GM20000 (cell line): ENCODE measurements at regions not wholly inside any gene's neighbourhood (a gene's known extent, or its start where the extent isn't known, plus 50 kb on each side); places are given as distances from the start of the nearest gene placed in this dataset.

Source experiments
- DNase-seq: peaks from one replicate; pipeline ENCODE4 v3.0.0; 2012; ENCODE audit warnings: low spot score
- CTCF ChIP-seq: IDR thresholded peaks from 2 replicates; pipeline ENCODE4 v1.5.1; 2012; ENCODE audit warnings: mild to moderate bottlenecking, control low read depth; ENCODE audit errors: extremely low read depth, missing control alignments

DNA sequence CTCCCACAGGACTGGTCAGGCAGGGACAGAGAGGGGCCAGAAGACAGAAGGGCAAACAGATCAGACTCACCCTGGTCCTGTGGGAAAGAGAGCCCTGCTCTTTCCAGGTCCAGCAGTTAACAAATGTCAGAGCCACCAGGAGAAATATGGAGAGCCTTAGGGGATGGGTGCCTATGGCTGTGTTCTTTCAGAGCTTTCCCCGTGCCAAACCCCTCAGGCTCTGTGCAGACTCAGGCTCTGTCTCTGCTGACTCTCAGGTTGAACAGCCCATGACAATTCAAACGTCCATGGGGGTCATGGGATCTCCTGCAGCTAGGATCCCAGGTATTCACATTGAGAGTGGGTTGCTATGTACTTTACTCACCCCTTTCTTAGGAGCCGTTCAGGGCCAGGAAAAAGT is 120.8 kb upstream of the ERBB4 start:
- no peak for TF ChIP-seq CTCF
- no peak for DNase-seq

DNA sequence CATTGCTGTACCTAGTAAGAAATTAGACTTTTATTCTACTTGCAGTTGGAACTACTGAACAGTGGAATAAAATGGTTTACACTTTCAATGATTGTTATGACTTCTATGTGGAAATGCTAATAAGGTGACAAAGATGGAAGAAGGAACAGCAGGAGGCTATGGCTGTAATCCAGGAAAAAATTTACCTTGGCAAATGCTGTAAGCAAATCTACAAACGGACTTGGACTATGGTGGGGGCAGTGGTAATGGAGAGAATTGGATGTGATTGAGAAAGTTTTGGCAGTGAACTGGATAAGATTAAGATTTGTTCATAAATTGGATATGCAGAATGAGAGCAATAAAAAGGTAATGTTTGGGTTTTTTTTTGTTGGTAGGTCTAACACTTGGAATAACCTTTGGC is 111.0 kb upstream of the ERBB4 start:
- TF ChIP-seq CTCF = no peak

GRCh38 chr2:212646698-212647366 is 108.2 kb upstream of the ERBB4 start:
- DNase-seq = no peak
- no peak for TF ChIP-seq CTCF

More for the DNA sequence above, 111.0 kb upstream of the ERBB4 start:
- DNase-seq = no peak

DNA sequence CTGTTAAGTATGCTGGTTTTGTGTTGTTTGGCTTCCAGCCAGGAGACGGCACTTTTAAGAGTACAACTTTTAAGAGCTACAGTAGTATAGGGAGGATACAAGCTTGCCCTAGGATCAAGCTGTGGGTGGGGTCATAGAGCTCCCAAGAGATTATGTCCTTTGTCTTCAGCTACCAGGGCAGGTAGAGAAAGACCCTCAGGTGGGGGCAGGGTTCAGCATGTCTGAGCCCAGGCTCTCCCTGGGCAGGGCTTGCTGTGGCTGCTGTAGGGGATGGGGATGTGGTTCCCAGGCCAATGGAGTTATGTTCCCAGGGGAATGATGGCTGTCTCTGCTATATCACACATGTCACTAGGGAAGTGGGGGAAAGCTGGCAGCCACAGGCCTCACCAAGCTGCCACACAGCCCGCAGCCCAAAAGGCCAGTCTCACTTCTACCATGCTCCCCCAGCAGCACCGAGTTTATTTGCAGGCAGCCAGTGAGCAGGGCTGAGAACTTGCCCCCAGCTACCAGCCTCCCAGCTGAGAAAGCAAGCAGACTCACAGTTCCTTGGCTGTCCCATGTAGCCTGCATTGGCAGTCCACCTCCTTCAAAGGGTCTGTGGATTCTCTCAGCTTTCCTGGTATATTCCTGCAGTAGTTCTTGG is 105.7 kb upstream of the ERBB4 start:
- no peak for DNase-seq
- no peak for TF ChIP-seq CTCF

- TF ChIP-seq CTCF = no peak
- no peak for DNase-seq
Measured at GRCh38 chr2:212640428-212640827, 101.8 kb upstream of the ERBB4 start.

DNA sequence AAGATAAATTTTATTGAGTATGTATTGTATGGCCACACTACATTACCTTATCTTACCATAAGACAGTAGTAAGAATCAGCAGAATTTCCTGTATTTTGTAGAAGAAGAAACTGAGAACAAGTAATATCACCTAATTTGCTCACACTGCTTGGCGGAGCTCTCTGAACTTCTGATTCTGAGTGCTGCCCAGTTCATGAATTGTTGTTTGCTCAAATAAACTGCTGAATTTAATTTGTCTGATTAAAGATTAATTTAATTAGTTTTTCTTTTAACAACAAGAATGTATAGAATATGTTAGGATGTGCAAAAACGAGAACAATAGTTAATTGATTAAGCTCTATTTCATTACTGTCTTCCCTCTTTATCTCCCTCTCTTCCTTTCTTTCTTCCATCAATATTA is 100.1 kb upstream of the ERBB4 start:
- DNase-seq = no peak
- TF ChIP-seq CTCF = no peak

DNA sequence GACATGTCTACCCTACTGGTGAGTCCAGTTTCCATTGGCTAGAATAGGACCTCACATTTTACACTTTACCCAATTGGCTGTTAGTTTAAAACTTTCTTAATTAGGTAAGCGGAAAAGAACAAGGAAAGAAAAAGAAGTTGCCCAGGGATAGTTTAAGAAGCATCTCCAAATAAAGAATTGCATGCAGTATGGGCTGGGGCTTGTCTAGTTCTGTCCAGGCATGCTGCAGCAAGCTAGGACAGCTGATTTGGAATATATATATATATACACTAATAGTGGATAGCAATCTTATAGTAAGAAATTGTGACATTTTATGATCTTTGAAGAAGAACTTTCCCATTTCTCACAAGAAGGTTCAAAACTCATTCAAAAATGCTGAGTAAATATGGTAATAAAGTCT is 90.0 kb upstream of the ERBB4 start:
- no peak for TF ChIP-seq CTCF
- no peak for DNase-seq
